ENCODE measurements at regions not wholly inside any gene's neighbourhood (a gene's known extent, or its start where the extent isn't known, plus 50 kb on each side); places are given as distances from the start of the nearest gene placed in this dataset.

DNA sequence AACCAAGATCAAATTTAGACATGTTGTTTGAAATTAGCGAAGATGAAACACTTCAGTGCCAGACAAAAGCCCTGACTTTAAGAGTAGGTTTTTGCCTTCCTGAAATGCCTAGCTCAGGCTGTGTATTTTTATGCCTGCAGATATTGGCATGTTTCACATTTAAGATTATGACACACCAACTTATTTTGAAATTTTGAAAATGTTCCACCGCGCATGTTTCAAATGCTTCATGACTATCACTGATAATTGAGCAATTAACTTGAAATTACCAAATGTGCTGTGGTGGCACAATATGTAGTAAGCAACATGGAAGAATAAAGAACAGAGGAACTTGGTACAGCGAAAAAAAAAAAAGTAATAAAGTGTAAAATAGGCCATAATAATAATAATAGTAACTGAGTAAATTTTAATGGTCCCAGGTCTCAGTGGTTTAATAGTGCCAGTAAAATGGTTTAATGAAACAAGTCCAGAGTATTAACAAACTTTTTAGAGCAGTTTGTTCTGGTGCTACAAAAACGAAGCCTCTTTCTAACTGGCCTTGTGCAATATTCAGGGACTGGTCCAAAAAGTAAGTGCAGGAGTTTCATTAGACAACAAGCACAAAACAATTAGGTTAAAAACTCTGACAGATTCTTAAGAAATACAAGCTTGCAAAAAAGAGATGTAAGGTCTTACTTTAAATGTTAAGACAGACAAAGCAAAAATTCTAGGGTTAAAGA, 112.5 kb upstream of the SOX6 start:
- H3K4ac ChIP-seq (ENCODE audit: low read depth, low read length) = no peak overlapping the region
- H3K4me1 ChIP-seq (ENCODE audit: control insufficient read depth in 1 of 2, insufficient read depth in 2 of 2, low read length in 2 of 2) = no peaks in the 10 kb centered on the region
- H3K27ac ChIP-seq (ENCODE audit: low read depth, low read length) = no peak overlapping the region
- no peak overlapping the region for H3K4me3 ChIP-seq (ENCODE audit: low read depth, low read length)
- no peak overlapping the region for H3K9ac ChIP-seq (ENCODE audit: low read length)
- no peak overlapping the region for H2AK5ac ChIP-seq (ENCODE audit: low read length)
- no peak overlapping the region for H4K91ac ChIP-seq (ENCODE audit: low read depth, low read length)
- DNase-seq = peak; percentile 17 to 73
- no peak overlapping the region for H2AFZ ChIP-seq (ENCODE audit: insufficient read depth, low read length, poor library complexity)
- no peaks in the 10 kb centered on the region for H3K79me2 ChIP-seq (ENCODE audit: control insufficient read depth, insufficient read depth, low read length, poor library complexity)
- no peaks in the 10 kb centered on the region for H3K9me3 ChIP-seq (ENCODE audit: insufficient read depth, low read depth, low read length)
- no CpG with 5 or more reads among the region's 5 CpGs for WGBS (ENCODE audit: extremely low coverage, insufficient coverage, insufficient read length)
- H3K4me2 ChIP-seq (ENCODE audit: low read length) = no peak overlapping the region
- no peak overlapping the region for H3K14ac ChIP-seq (ENCODE audit: low read length)
- H3K18ac ChIP-seq (ENCODE audit: low read length) = no peak overlapping the region
- H3K79me1 ChIP-seq (ENCODE audit: low read length) = no peaks in the 10 kb centered on the region
- no peak overlapping the region for H4K8ac ChIP-seq (ENCODE audit: low read depth, low read length)
- H2BK5ac ChIP-seq (ENCODE audit: low read depth, low read length, poor library complexity) = no peak overlapping the region
- no peak overlapping the region for H4K12ac ChIP-seq (ENCODE audit: low read depth, low read length)
- no peaks in the 10 kb centered on the region for H3K36me3 ChIP-seq (ENCODE audit: control insufficient read depth in 1 of 2, insufficient read depth in 2 of 2, low read length in 2 of 2)
- no peak overlapping the region for H2BK12ac ChIP-seq (ENCODE audit: low read length)
- no peak overlapping the region for H2BK120ac ChIP-seq (ENCODE audit: insufficient read depth, low read length, poor library complexity)
- no peaks in the 10 kb centered on the region for H3K27me3 ChIP-seq (ENCODE audit: insufficient read depth, low read length)
- no peak overlapping the region for H3K23ac ChIP-seq (ENCODE audit: low read length)

DNA sequence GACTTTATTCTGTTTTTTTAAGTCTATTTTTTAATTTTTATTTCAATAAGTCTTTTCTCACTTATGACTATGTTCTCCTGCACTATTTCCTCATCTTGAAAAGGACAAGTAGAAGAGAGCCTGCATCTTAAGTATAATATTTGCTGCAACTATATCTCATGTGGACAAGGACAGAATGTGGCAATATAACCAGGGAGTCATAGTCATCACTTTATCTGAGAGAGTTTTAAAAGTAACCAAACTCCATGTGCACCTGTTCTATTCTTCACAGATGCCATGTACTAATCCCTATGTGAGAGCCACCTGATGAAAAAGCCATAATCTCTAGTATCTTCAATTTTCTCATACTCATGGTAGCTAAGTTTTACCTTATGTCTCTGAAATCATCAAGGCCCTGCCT, 104.2 kb upstream of the SOX6 start:
- H4K91ac ChIP-seq (ENCODE audit: low read depth, low read length) = no peak overlapping the region
- H2BK120ac ChIP-seq (ENCODE audit: insufficient read depth, low read length, poor library complexity) = no peak overlapping the region
- no peaks in the 10 kb centered on the region for H3K36me3 ChIP-seq (ENCODE audit: control insufficient read depth in 1 of 2, insufficient read depth in 2 of 2, low read length in 2 of 2)
- no peak overlapping the region for H2AK5ac ChIP-seq (ENCODE audit: low read length)
- no peaks in the 10 kb centered on the region for H3K9me3 ChIP-seq (ENCODE audit: insufficient read depth, low read depth, low read length)
- DNase-seq = no peak
- H3K27me3 ChIP-seq (ENCODE audit: insufficient read depth, low read length) = no peaks in the 10 kb centered on the region
- no peaks in the 10 kb centered on the region for H3K4me1 ChIP-seq (ENCODE audit: control insufficient read depth in 1 of 2, insufficient read depth in 2 of 2, low read length in 2 of 2)
- no peak overlapping the region for H2BK5ac ChIP-seq (ENCODE audit: low read depth, low read length, poor library complexity)
- H3K4ac ChIP-seq (ENCODE audit: low read depth, low read length) = no peak overlapping the region
- no peak overlapping the region for H3K9ac ChIP-seq (ENCODE audit: low read length)
- H3K18ac ChIP-seq (ENCODE audit: low read length) = no peak overlapping the region
- H3K4me2 ChIP-seq (ENCODE audit: low read length) = no peak overlapping the region
- no peak overlapping the region for H4K8ac ChIP-seq (ENCODE audit: low read depth, low read length)
- no peak overlapping the region for H3K4me3 ChIP-seq (ENCODE audit: low read depth, low read length)
- H4K12ac ChIP-seq (ENCODE audit: low read depth, low read length) = no peak overlapping the region
- no peak overlapping the region for H2AFZ ChIP-seq (ENCODE audit: insufficient read depth, low read length, poor library complexity)
- no peaks in the 10 kb centered on the region for H3K79me2 ChIP-seq (ENCODE audit: control insufficient read depth, insufficient read depth, low read length, poor library complexity)
- H2BK12ac ChIP-seq (ENCODE audit: low read length) = no peak overlapping the region
- H3K79me1 ChIP-seq (ENCODE audit: low read length) = no peaks in the 10 kb centered on the region
- H3K27ac ChIP-seq (ENCODE audit: low read depth, low read length) = no peak overlapping the region
- no peak overlapping the region for H3K14ac ChIP-seq (ENCODE audit: low read length)
- H3K23ac ChIP-seq (ENCODE audit: low read length) = no peak overlapping the region

DNA sequence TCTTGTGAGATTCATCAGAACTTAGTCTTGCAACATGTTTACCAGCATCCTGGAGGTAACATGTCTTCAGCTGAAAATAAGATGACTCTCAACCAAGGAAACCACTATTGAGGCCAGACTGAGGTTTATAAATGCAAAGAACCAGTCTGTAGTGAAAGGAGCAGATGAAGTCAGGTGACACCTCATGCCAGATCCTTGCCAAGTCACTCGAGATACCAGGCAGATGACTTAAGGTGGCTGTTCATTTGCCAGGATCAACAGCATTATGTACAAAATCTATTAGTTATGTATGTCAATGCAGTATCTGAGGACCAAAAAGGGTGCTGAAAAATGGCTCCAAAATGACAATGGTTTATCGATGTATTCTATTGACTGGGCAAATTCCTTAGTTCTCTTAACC, 100.0 kb upstream of the SOX6 start:
- Histone ChIP-seq H3K4me3 (ENCODE audit: low read depth, low read length) (no peak overlapping the region), H4K12ac (ENCODE audit: low read depth, low read length) (no peak overlapping the region), H3K36me3 (ENCODE audit: control insufficient read depth in 1 of 2, insufficient read depth in 2 of 2, low read length in 2 of 2) (no peaks in the 10 kb centered on the region), H2BK120ac (ENCODE audit: insufficient read depth, low read length, poor library complexity) (no peak overlapping the region), H2BK5ac (ENCODE audit: low read depth, low read length, poor library complexity) (no peak overlapping the region), H2AFZ (ENCODE audit: insufficient read depth, low read length, poor library complexity) (no peak overlapping the region), H3K14ac (ENCODE audit: low read length) (no peak overlapping the region), H4K91ac (ENCODE audit: low read depth, low read length) (no peak overlapping the region), H3K9me3 (ENCODE audit: insufficient read depth, low read depth, low read length) (no peaks in the 10 kb centered on the region), H2BK12ac (ENCODE audit: low read length) (no peak overlapping the region), H3K4me2 (ENCODE audit: low read length) (no peak overlapping the region), H3K79me1 (ENCODE audit: low read length) (no peaks in the 10 kb centered on the region), H2AK5ac (ENCODE audit: low read length) (no peak overlapping the region), H4K8ac (ENCODE audit: low read depth, low read length) (no peak overlapping the region), H3K4me1 (ENCODE audit: control insufficient read depth in 1 of 2, insufficient read depth in 2 of 2, low read length in 2 of 2) (no peaks in the 10 kb centered on the region), H3K27me3 (ENCODE audit: insufficient read depth, low read length) (no peaks in the 10 kb centered on the region), H3K79me2 (ENCODE audit: control insufficient read depth, insufficient read depth, low read length, poor library complexity) (no peaks in the 10 kb centered on the region), H3K27ac (ENCODE audit: low read depth, low read length) (no peak overlapping the region), H3K9ac (ENCODE audit: low read length) (no peak overlapping the region), H3K4ac (ENCODE audit: low read depth, low read length) (no peak overlapping the region), H3K23ac (ENCODE audit: low read length) (no peak overlapping the region), H3K18ac (ENCODE audit: low read length) (no peak overlapping the region)
- no CpG with 5 or more reads among the region's 2 CpGs for WGBS (ENCODE audit: extremely low coverage, insufficient coverage, insufficient read length)
- DNase-seq = no peak

DNA sequence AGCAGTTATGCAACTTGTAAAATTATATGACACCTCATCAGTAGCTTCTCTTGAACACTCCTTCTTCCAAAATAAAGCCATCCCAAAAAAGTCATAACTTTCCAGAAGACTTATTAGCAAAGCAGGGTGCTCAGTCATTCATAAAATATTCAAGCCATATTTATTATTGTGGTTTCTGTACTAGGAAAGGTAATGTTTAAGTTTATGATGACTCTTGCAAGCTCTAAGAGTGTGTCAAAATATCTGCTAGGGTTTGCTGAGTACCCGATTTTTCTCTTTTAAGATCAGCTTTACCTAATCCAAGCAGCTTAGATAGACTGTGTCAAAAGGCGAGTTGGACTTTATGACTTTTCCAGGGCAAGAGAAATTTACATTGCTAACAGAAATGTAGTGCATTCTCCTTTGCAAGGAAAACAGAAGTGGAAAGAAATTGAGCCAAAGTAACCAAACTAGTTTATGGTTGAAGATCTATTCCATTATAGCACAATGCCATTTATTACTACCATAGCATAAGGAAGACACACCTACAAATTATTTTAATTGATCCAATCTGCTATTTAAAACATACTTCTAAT, 98.0 kb upstream of the SOX6 start:
- Histone ChIP-seq H3K14ac (ENCODE audit: low read length) (no peak overlapping the region), H4K91ac (ENCODE audit: low read depth, low read length) (no peak overlapping the region), H3K27ac (ENCODE audit: low read depth, low read length) (no peak overlapping the region), H3K79me1 (ENCODE audit: low read length) (no peaks in the 10 kb centered on the region), H3K9me3 (ENCODE audit: insufficient read depth, low read depth, low read length) (no peaks in the 10 kb centered on the region), H2AFZ (ENCODE audit: insufficient read depth, low read length, poor library complexity) (no peak overlapping the region), H3K79me2 (ENCODE audit: control insufficient read depth, insufficient read depth, low read length, poor library complexity) (no peaks in the 10 kb centered on the region), H2BK120ac (ENCODE audit: insufficient read depth, low read length, poor library complexity) (no peak overlapping the region), H4K12ac (ENCODE audit: low read depth, low read length) (no peak overlapping the region), H3K36me3 (ENCODE audit: control insufficient read depth in 1 of 2, insufficient read depth in 2 of 2, low read length in 2 of 2) (no peaks in the 10 kb centered on the region), H2BK5ac (ENCODE audit: low read depth, low read length, poor library complexity) (no peak overlapping the region), H3K9ac (ENCODE audit: low read length) (no peak overlapping the region), H3K23ac (ENCODE audit: low read length) (no peak overlapping the region), H3K27me3 (ENCODE audit: insufficient read depth, low read length) (no peaks in the 10 kb centered on the region), H3K18ac (ENCODE audit: low read length) (no peak overlapping the region), H3K4me2 (ENCODE audit: low read length) (no peak overlapping the region), H4K8ac (ENCODE audit: low read depth, low read length) (no peak overlapping the region), H3K4me3 (ENCODE audit: low read depth, low read length) (no peak overlapping the region), H2BK12ac (ENCODE audit: low read length) (no peak overlapping the region), H2AK5ac (ENCODE audit: low read length) (no peak overlapping the region), H3K4me1 (ENCODE audit: control insufficient read depth in 1 of 2, insufficient read depth in 2 of 2, low read length in 2 of 2) (no peaks in the 10 kb centered on the region), H3K4ac (ENCODE audit: low read depth, low read length) (no peak overlapping the region)
- WGBS (ENCODE audit: extremely low coverage, insufficient coverage, insufficient read length) = no CpG with 5 or more reads among the region's 2 CpGs
- no peak for DNase-seq
